ENCODE measurements at regions not wholly inside any gene's neighbourhood (a gene's known extent, or its start where the extent isn't known, plus 50 kb on each side); places are given as distances from the start of the nearest gene placed in this dataset.

DNA sequence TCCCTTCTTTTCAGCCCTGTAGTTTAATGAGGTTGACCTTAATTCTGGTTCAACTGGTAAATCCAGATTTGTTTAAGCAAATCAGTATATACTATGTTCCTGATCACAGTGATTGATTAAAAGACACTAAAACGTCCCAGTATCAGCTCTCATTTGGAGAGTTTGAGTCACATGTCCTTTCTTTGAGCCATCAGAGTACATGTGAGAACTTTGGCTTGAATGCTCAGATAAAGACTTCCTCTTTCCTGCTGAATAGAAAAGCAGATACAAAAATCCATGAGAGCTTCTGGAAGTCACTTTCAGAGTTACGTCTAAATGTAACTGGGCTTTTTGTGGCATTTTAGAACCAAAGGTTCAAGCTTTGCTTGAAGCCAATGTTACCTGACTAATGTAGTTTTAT is 341.8 kb upstream of the SATB1 start:
- TF ChIP-seq, protein P1, sequence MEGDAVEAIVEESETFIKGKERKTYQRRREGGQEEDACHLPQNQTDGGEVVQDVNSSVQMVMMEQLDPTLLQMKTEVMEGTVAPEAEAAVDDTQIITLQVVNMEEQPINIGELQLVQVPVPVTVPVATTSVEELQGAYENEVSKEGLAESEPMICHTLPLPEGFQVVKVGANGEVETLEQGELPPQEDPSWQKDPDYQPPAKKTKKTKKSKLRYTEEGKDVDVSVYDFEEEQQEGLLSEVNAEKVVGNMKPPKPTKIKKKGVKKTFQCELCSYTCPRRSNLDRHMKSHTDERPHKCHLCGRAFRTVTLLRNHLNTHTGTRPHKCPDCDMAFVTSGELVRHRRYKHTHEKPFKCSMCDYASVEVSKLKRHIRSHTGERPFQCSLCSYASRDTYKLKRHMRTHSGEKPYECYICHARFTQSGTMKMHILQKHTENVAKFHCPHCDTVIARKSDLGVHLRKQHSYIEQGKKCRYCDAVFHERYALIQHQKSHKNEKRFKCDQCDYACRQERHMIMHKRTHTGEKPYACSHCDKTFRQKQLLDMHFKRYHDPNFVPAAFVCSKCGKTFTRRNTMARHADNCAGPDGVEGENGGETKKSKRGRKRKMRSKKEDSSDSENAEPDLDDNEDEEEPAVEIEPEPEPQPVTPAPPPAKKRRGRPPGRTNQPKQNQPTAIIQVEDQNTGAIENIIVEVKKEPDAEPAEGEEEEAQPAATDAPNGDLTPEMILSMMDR (IDR thresholded peaks at IDR 0.05; ENCODE audit: low read depth, low read length, missing input control), result no peak
- TF ChIP-seq, protein P2, sequence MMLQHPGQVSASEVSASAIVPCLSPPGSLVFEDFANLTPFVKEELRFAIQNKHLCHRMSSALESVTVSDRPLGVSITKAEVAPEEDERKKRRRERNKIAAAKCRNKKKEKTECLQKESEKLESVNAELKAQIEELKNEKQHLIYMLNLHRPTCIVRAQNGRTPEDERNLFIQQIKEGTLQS (IDR thresholded peaks at IDR 0.05), result no peak
- no peak for TF ChIP-seq RAD21 (IDR thresholded peaks at IDR 0.05)
- TF ChIP-seq RXRA (IDR thresholded peaks at IDR 0.05), result no peak
- no peak for TF ChIP-seq EGR1 (IDR thresholded peaks at IDR 0.05; ENCODE audit: low read depth in 2 of 2)
- TF ChIP-seq SP1 (IDR thresholded peaks at IDR 0.05), result no peak

All from liver (tissue), 3 donors.